ENCODE measurements at regions not wholly inside any gene's neighbourhood (a gene's known extent, or its start where the extent isn't known, plus 50 kb on each side); places are given as distances from the start of the nearest gene placed in this dataset.

DNA sequence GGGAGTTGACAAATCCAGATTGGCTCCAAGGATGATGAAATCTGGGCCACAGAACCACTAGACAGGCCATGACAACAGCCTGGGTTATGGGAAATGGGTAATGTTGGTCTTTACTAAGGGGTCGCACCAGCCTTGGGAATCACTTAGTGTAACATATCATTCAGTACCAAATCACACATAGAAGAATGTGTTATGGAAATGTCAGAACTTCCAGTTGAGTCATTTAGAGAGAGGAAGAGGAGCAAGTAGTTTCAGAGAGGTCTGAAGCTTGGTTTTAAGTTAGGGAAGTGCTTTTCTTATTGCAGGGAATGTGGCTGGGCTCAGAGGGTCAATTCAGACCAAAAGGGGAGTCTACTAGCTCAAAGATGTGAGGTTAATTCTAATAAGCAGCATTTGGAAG lies 241.6 kb upstream of the ZPLD1 start:
- H3K27ac Mint-ChIP-seq: no peak overlapping the region
- H3K27me3 Mint-ChIP-seq (ENCODE audit: low read depth, poor library complexity): peaks cover 5% of the 10 kb centered on the region
- DNase-seq: no peak
- H3K9me3 Mint-ChIP-seq: no peaks in the 10 kb centered on the region
- TF ChIP-seq, protein P1, sequence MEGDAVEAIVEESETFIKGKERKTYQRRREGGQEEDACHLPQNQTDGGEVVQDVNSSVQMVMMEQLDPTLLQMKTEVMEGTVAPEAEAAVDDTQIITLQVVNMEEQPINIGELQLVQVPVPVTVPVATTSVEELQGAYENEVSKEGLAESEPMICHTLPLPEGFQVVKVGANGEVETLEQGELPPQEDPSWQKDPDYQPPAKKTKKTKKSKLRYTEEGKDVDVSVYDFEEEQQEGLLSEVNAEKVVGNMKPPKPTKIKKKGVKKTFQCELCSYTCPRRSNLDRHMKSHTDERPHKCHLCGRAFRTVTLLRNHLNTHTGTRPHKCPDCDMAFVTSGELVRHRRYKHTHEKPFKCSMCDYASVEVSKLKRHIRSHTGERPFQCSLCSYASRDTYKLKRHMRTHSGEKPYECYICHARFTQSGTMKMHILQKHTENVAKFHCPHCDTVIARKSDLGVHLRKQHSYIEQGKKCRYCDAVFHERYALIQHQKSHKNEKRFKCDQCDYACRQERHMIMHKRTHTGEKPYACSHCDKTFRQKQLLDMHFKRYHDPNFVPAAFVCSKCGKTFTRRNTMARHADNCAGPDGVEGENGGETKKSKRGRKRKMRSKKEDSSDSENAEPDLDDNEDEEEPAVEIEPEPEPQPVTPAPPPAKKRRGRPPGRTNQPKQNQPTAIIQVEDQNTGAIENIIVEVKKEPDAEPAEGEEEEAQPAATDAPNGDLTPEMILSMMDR (IDR thresholded peaks at IDR 0.05): no peak
- no peak overlapping the region for H3K4me3 Mint-ChIP-seq
- H3K4me1 Mint-ChIP-seq: no peaks in the 10 kb centered on the region
- H3K36me3 Mint-ChIP-seq (ENCODE audit: low read depth): no peaks in the 10 kb centered on the region

DNA sequence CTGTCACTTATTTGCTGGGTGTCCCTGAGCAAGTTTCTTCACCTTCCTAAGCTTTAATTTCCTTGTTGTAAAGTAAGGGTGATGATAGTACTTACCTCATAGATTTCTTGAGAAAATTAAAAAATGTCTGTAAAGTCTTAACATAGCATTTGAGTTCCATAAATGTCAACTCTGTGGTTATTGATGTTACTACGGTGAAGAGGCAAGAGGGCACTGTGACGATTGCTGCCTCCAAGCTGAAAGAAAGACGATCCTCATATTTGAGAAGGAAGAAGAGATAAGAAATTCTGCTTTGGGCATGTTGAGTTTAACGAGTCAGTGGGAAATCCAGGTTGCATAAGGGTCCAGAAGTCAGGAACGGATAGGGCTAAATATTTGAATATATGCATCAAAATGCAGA lies 240.8 kb upstream of the ZPLD1 start:
- Mint-ChIP-seq H3K4me1 (no peaks in the 10 kb centered on the region), H3K27me3 (ENCODE audit: low read depth, poor library complexity) (peaks cover 5% of the 10 kb centered on the region), H3K36me3 (ENCODE audit: low read depth) (no peaks in the 10 kb centered on the region), H3K27ac (no peak overlapping the region), H3K9me3 (no peaks in the 10 kb centered on the region), H3K4me3 (no peak overlapping the region)
- DNase-seq: no peak
- TF ChIP-seq, protein P1 (IDR thresholded peaks at IDR 0.05): no peak

DNA sequence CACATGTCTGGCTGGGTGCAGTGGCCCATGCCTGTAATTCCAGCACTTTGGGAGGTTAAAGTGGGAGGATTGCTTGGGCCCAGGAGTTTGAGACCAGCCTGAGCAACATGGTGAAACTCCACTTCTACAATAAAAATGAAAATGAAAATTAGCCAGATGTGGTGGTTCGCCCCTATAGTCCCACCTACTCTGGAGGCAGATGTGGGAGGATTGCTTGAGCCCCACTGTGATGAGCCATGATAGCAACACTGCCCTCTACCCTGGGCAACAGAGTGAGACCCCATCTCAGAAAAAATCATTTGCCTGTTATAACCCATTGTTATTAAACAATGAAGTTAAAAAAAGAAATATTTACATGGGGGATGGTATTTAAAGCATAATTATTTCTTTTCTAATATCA lies 240.1 kb upstream of the ZPLD1 start:
- no peak overlapping the region for H3K4me3 Mint-ChIP-seq
- peaks cover 5% of the 10 kb centered on the region for H3K27me3 Mint-ChIP-seq (ENCODE audit: low read depth, poor library complexity)
- H3K4me1 Mint-ChIP-seq: no peaks in the 10 kb centered on the region
- no peaks in the 10 kb centered on the region for H3K36me3 Mint-ChIP-seq (ENCODE audit: low read depth)
- TF ChIP-seq, protein P1 (IDR thresholded peaks at IDR 0.05): no peak
- no peaks in the 10 kb centered on the region for H3K9me3 Mint-ChIP-seq
- DNase-seq: no peak
- no peak overlapping the region for H3K27ac Mint-ChIP-seq

DNA sequence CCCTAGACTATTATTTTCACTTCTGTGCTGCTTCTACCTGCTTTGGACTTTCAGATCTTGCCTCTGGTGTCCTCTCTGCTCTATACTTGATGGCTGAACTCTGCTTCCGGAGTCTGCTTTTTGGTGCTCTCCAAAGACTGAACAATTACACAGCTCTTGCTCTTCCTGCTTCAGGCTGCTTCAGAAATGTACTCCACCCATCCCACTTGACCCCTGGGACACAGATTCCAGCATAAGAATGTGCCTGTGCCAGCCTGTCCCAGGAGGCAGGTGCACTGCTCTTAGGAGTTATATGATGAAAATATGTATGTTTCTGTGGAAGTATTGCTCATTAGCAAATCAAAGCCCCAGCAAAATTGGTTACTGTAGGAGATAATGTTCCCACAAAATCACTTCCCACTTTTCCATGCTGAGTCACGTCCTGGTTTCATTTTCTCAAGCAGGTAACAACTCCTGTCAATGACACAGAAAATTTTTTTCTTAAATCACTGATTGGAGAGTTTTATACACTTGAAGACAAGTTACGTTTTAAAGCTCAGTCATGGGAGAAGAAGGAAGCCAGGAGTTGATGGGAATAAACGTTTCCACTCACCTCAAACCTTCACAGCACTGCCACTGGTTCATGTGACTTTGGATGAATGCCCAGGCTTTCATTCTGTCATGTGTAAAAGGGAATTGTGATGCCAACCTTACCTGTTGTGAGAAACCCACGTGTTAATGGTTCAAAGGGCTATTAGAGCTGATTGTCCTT lies 239.4 kb upstream of the ZPLD1 start:
- Mint-ChIP-seq H3K27ac (peak overlapping the region; percentile 4), H3K4me3 (no peak overlapping the region), H3K9me3 (no peaks in the 10 kb centered on the region), H3K4me1 (no peaks in the 10 kb centered on the region), H3K36me3 (ENCODE audit: low read depth) (no peaks in the 10 kb centered on the region), H3K27me3 (ENCODE audit: low read depth, poor library complexity) (peaks cover 5% of the 10 kb centered on the region)
- DNase-seq: no peak
- TF ChIP-seq, protein P1 (IDR thresholded peaks at IDR 0.05): no peak

DNA sequence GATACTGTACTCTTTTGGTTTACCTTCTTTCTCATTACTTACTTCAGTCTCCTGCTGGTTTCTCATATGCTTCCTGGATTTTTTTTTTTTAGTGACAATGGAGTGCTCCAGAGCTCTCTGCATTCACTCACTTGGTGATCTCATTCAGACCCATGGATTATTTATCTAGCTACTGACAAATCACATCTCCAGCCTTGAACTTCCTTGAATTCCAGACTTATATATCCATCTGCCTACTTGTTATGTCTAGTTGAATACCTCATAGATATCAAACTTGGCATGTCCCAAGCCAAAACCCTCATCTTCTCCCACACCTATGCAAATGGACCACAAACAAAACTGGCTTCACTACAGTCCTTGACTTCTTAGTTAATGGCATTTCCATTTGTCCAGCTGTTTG lies 234.7 kb upstream of the ZPLD1 start:
- H3K27ac Mint-ChIP-seq: no peak overlapping the region

More for the DNA sequence above, 234.7 kb upstream of the ZPLD1 start:
- Mint-ChIP-seq H3K4me3 (no peak overlapping the region), H3K36me3 (ENCODE audit: low read depth) (no peaks in the 10 kb centered on the region), H3K27me3 (ENCODE audit: low read depth, poor library complexity) (peaks cover 7% of the 10 kb centered on the region), H3K4me1 (no peaks in the 10 kb centered on the region), H3K9me3 (peaks cover 5% of the 10 kb centered on the region)
- no peak for DNase-seq
- TF ChIP-seq, protein P1 (IDR thresholded peaks at IDR 0.05): no peak
